GM12864 (cell line): ENCODE measurements at regions not wholly inside any gene's neighbourhood (a gene's known extent, or its start where the extent isn't known, plus 50 kb on each side); places are given as distances from the start of the nearest gene placed in this dataset.

Experiments used
- DNase-seq: peaks from one replicate; pipeline ENCODE4 v3.0.0-alpha.2; 2011; ENCODE audit warnings: low read depth
- H3K4me3 ChIP-seq: 2 replicates; pipeline ENCODE4 v1.5.1; 2011; ENCODE audit warnings: mild to moderate bottlenecking, low read depth, low read length, control low read depth
- CTCF ChIP-seq: IDR thresholded peaks from 2 replicates; pipeline ENCODE4 v1.5.1; 2011; ENCODE audit warnings: low read depth, mild to moderate bottlenecking, moderate library complexity, low read length, control low read depth, inconsistent platforms; ENCODE audit errors: missing control alignments

- H3K4me3 ChIP-seq, result no peak overlapping the region
- no peak for TF ChIP-seq CTCF
- DNase-seq, result no peak
Observed at GRCh38 chr19:30229525-30230174, 142.5 kb upstream of the ZNF536 start.

GRCh38 chr19:30231408-30232318 is 140.5 kb upstream of the ZNF536 start:
- no peak for DNase-seq
- TF ChIP-seq CTCF, result no peak
- no peak overlapping the region for H3K4me3 ChIP-seq

- no peak overlapping the region for H3K4me3 ChIP-seq
- DNase-seq, result no peak
- no peak for TF ChIP-seq CTCF
Observed at GRCh38 chr19:30233375-30233774, 138.8 kb upstream of the ZNF536 start.

GRCh38 chr19:30235946-30236345 is 136.2 kb upstream of the ZNF536 start:
- no peak overlapping the region for H3K4me3 ChIP-seq
- no peak for TF ChIP-seq CTCF

GRCh38 chr19:30236587-30236986 is 135.6 kb upstream of the ZNF536 start:
- DNase-seq, result no peak
- no peak for TF ChIP-seq CTCF
- H3K4me3 ChIP-seq, result no peak overlapping the region

More at GRCh38 chr19:30235946-30236345, 136.2 kb upstream of the ZNF536 start:
- no peak for DNase-seq

- no peak for TF ChIP-seq CTCF
- DNase-seq, result no peak
- no peak overlapping the region for H3K4me3 ChIP-seq
Observed at GRCh38 chr19:30237140-30237539, 135.0 kb upstream of the ZNF536 start.
